ENCODE measurements at regions not wholly inside any gene's neighbourhood (a gene's known extent, or its start where the extent isn't known, plus 50 kb on each side); places are given as distances from the start of the nearest gene placed in this dataset.
A peak's percentile ranks its signal among the peaks of the same experiment; 100 is the strongest.

DNA sequence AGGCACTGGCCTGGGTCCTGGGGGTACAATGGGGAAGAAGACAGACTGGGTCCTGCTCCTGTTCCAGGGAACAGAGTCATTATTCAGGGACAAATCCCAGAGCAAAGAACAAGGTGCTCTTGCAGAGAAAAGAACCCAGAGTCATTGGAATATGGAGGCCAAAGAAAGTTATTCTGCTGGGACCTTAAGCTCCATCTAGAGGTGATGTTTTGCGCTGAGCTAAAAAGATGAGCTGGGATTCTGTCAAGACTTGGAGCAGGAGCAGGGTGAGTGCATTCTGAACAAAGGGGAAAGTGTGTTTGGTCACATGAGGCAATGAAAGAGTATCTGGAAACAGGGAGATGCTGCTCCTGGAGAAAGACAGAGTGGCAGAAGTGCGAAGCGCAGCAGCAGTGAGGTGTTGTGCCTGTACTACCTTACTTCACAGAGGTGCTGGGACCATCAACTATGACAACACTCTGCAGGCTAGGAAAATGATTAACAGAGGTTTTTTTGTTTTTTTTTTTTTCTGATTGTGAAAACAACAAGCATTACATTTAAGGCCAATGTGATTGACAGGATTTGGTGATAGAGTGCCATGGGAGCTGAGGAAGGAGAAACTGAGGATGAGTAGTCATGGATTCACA is 95.3 kb upstream of the TNFSF11 start:
- H3K27ac ChIP-seq (ENCODE audit: extremely low read depth, low read depth, low read length): no peak overlapping the region
- CTCF ChIA-PET (ENCODE audit: low intra/inter-chr PET ratio): no interaction called here
- POLR2A ChIA-PET: no interaction called here
- H3K4me3 ChIP-seq: no peak overlapping the region
- no peaks in the 10 kb centered on the region for H3K9me1 ChIP-seq (ENCODE audit: control insufficient read depth, insufficient read depth, low read length)
- intact Hi-C loops (cut with micrococcal nuclease): no loop called here
- ATAC-seq (0 out of 3 replicates have a peak, but pooled peaks have one; percentile 34), FAIRE-seq (no peak), DNase-seq (ENCODE audit: extremely low read depth in 1 of 4, low spot score in 3 of 4) (no peak)
- H4K20me1 ChIP-seq (replicated peaks; ENCODE audit: control insufficient read depth, insufficient read depth, low read length): no peaks in the 10 kb centered on the region
- no peak overlapping the region for H2AFZ ChIP-seq (ENCODE audit: low read depth, low read length)
- WGBS (ENCODE audit: insufficient coverage, low coverage, missing lambda C conversion rate): 6% methylated on average over 2 of the region's 3 CpGs
- H3K4me2 ChIP-seq (ENCODE audit: insufficient read depth, low read length): no peak overlapping the region
- H3K4me1 ChIP-seq (replicated peaks in 1 of 2; ENCODE audit: control insufficient read depth in 2 of 2, insufficient read depth in 2 of 2, low read length in 2 of 2): no peaks in the 10 kb centered on the region
- no peaks in the 10 kb centered on the region for H3K9me3 ChIP-seq (replicated peaks; ENCODE audit: control insufficient read depth, insufficient read depth, low read depth, low read length)
- BruUV-seq (replicated peaks): no TSS peak
- H3K36me3 ChIP-seq (ENCODE audit: control insufficient read depth, insufficient read depth, low read length): no peaks in the 10 kb centered on the region
- no peak overlapping the region for H3K9ac ChIP-seq (ENCODE audit: insufficient read depth in 1 of 2, low read depth in 2 of 2, low read length in 2 of 2)
- H3K27me3 ChIP-seq (ENCODE audit: control insufficient read depth in 2 of 2, insufficient read depth in 2 of 2, low read length in 2 of 2): no peaks in the 10 kb centered on the region
- TF ChIP-seq HDAC2 (IDR thresholded peaks at IDR 0.05) (no peak), RAD21 (CRISPR knock-in tag; conservative IDR thresholded peaks at IDR 0.05 in 1 of 2, IDR thresholded peaks at IDR 0.05 in 1 of 2) (peak in 1 of 2 experiments; percentile 36; a peak in 2 of 4 replicates)
- TF ChIP-seq, protein P1, sequence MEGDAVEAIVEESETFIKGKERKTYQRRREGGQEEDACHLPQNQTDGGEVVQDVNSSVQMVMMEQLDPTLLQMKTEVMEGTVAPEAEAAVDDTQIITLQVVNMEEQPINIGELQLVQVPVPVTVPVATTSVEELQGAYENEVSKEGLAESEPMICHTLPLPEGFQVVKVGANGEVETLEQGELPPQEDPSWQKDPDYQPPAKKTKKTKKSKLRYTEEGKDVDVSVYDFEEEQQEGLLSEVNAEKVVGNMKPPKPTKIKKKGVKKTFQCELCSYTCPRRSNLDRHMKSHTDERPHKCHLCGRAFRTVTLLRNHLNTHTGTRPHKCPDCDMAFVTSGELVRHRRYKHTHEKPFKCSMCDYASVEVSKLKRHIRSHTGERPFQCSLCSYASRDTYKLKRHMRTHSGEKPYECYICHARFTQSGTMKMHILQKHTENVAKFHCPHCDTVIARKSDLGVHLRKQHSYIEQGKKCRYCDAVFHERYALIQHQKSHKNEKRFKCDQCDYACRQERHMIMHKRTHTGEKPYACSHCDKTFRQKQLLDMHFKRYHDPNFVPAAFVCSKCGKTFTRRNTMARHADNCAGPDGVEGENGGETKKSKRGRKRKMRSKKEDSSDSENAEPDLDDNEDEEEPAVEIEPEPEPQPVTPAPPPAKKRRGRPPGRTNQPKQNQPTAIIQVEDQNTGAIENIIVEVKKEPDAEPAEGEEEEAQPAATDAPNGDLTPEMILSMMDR (IDR thresholded peaks at IDR 0.05 in 2 of 3, conservative IDR thresholded peaks at IDR 0.05 in 1 of 3; ENCODE audit: insufficient read depth in 2 of 3, low read depth in 1 of 3, low read length in 3 of 3): peak in 1 of 3 experiments; percentile 21; a peak in 2 of 6 replicates
- in situ Hi-C loops (cut with MboI): no loop called here
- H3K79me2 ChIP-seq (ENCODE audit: control insufficient read depth, insufficient read depth, low read length): no peaks in the 10 kb centered on the region

DNA sequence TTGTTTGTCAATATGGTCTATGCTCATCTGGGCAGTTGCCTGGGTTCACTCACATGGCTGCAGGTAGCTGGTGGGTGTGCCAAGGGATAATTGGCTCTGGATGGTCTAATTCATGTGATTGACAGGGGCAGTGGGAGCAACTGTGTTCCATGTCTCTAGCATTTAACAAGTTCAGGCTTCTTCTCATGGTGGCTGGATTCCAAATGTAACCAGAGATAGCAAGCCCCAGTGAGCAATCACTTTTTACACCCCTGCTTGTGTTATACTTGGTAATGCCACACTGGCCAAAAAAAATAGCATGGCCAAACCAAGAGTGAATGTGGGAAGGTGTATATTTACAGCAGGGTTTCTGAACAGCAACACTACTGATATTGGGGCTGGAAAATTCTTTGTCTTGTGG is 89.6 kb upstream of the TNFSF11 start:
- Histone ChIP-seq H3K4me1 (replicated peaks in 1 of 2; ENCODE audit: control insufficient read depth in 2 of 2, insufficient read depth in 2 of 2, low read length in 2 of 2) (no peaks in the 10 kb centered on the region), H3K27ac (ENCODE audit: extremely low read depth, low read depth, low read length) (no peak overlapping the region), H2AFZ (ENCODE audit: low read depth, low read length) (no peak overlapping the region), H3K9me1 (ENCODE audit: control insufficient read depth, insufficient read depth, low read length) (no peaks in the 10 kb centered on the region), H3K9me3 (replicated peaks; ENCODE audit: control insufficient read depth, insufficient read depth, low read depth, low read length) (no peaks in the 10 kb centered on the region), H4K20me1 (replicated peaks; ENCODE audit: control insufficient read depth, insufficient read depth, low read length) (no peaks in the 10 kb centered on the region), H3K27me3 (ENCODE audit: control insufficient read depth in 2 of 2, insufficient read depth in 2 of 2, low read length in 2 of 2) (no peaks in the 10 kb centered on the region; a peak in 1 of 5 replicates), H3K9ac (ENCODE audit: insufficient read depth in 1 of 2, low read depth in 2 of 2, low read length in 2 of 2) (no peak overlapping the region), H3K79me2 (ENCODE audit: control insufficient read depth, insufficient read depth, low read length) (no peaks in the 10 kb centered on the region), H3K4me3 (no peak overlapping the region), H3K4me2 (ENCODE audit: insufficient read depth, low read length) (no peak overlapping the region), H3K36me3 (ENCODE audit: control insufficient read depth, insufficient read depth, low read length) (no peaks in the 10 kb centered on the region)
- TF ChIP-seq CC2D1A (IDR thresholded peaks at IDR 0.05): no peak
- TF ChIP-seq ZNF445 (CRISPR knock-in tag; IDR thresholded peaks at IDR 0.05; ENCODE audit: low read depth): no peak
- ChIA-PET CTCF (ENCODE audit: low intra/inter-chr PET ratio) (no interaction called here), POLR2A (interaction anchor here (0.7 kb wide), 1 partner anchor 9 kb away, joined by 3 read pairs; no protein-coding TSS in a partner anchor)
- ATAC-seq: no peak
- DNase-seq (ENCODE audit: extremely low read depth in 1 of 4, low spot score in 3 of 4): no peak
- no TSS peak for BruUV-seq (replicated peaks)
- in situ Hi-C loops (cut with MboI) (no loop called here), intact Hi-C loops (cut with micrococcal nuclease) (no loop called here)
- FAIRE-seq: no peak

Measured in K562 (cell line).